Activated CD8-positive, alpha-beta T cell treated with anti-CD3 and anti-CD28 coated beads for 36 hours (primary cell): ENCODE measurements at regions not wholly inside any gene's neighbourhood (a gene's known extent, or its start where the extent isn't known, plus 50 kb on each side); places are given as distances from the start of the nearest gene placed in this dataset.

Source experiments
- ATAC-seq: fragments of 200-7000 bp; cut with Tn5 transposase; one replicate; pipeline ENCODE4 v1.10.0; 2021; ENCODE audit warnings: mild to moderate bottlenecking, moderate library complexity
- CTCF ChIA-PET: fragments of 350-600 bp; sonication (Branson Sonifier 250); formaldehyde crosslinking; loops from one replicate; lab custom pipeline; 2021; ENCODE audit warnings: antibody characterized with exemption; lab: Charles Lee
- POLR2A ChIA-PET: fragments of 350-600 bp; sonication (Branson Sonifier 250); formaldehyde crosslinking; loops from one replicate; lab custom pipeline; 2021; ENCODE audit warnings: antibody characterized with exemption; lab: Charles Lee
- DNase-seq: peaks from one replicate; pipeline ENCODE4 v3.0.0-alpha.2; 2020
- H3K27ac Mint-ChIP-seq: one replicate; pipeline ENCODE4 v1.8.0; 2021; ENCODE audit warnings: mild to moderate bottlenecking, mixed read lengths
- H3K27me3 Mint-ChIP-seq: one replicate; pipeline ENCODE4 v1.8.0; 2021; ENCODE audit warnings: mixed read lengths
- H3K36me3 Mint-ChIP-seq: one replicate; pipeline ENCODE4 v1.8.0; 2021; ENCODE audit warnings: low read depth, mixed read lengths
- H3K4me1 Mint-ChIP-seq: one replicate; pipeline ENCODE4 v1.8.0; 2021; ENCODE audit warnings: low read depth, mixed read lengths
- H3K4me3 Mint-ChIP-seq: one replicate; pipeline ENCODE4 v1.8.0; 2021; ENCODE audit warnings: mild to moderate bottlenecking, moderate library complexity, mixed read lengths
- H3K9me3 Mint-ChIP-seq: one replicate; pipeline ENCODE4 v1.8.0; 2021; ENCODE audit warnings: mixed read lengths
- intact Hi-C: fragments of 100-400 bp; cut with micrococcal nuclease; formaldehyde crosslinking; loops from one replicate; pipeline ENCODE4 v1.10.0; 2022
- TF ChIP-seq, protein P1 (sequence below): fragments of 200-600 bp; IDR thresholded peaks from one replicate; pipeline ENCODE4 v1.8.0; 2022; ENCODE audit warnings: antibody characterized with exemption, mild to moderate bottlenecking

- Mint-ChIP-seq H3K4me3 (no peak overlapping the region), H3K27ac (no peak overlapping the region), H3K36me3 (no peaks in the 10 kb centered on the region), H3K9me3 (no peaks in the 10 kb centered on the region), H3K27me3 (no peaks in the 10 kb centered on the region), H3K4me1 (no peaks in the 10 kb centered on the region)
- no peak for ATAC-seq
- ChIA-PET POLR2A (no interaction called here), CTCF (no interaction called here)
- TF ChIP-seq, protein P1, sequence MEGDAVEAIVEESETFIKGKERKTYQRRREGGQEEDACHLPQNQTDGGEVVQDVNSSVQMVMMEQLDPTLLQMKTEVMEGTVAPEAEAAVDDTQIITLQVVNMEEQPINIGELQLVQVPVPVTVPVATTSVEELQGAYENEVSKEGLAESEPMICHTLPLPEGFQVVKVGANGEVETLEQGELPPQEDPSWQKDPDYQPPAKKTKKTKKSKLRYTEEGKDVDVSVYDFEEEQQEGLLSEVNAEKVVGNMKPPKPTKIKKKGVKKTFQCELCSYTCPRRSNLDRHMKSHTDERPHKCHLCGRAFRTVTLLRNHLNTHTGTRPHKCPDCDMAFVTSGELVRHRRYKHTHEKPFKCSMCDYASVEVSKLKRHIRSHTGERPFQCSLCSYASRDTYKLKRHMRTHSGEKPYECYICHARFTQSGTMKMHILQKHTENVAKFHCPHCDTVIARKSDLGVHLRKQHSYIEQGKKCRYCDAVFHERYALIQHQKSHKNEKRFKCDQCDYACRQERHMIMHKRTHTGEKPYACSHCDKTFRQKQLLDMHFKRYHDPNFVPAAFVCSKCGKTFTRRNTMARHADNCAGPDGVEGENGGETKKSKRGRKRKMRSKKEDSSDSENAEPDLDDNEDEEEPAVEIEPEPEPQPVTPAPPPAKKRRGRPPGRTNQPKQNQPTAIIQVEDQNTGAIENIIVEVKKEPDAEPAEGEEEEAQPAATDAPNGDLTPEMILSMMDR = no peak
- intact Hi-C loops = no loop called here
- DNase-seq = no peak
Observed at GRCh38 chr18:22318745-22319407, 98.8 kb downstream of the CTAGE1 start.

GRCh38 chr18:22314420-22314819 lies 103.3 kb downstream of the CTAGE1 start:
- H3K36me3 Mint-ChIP-seq = no peaks in the 10 kb centered on the region
- CTCF ChIA-PET = interaction anchor here (2.2 kb wide), 1 partner anchor 18 kb away, joined by 5 read pairs; no protein-coding TSS in a partner anchor

GRCh38 chr18:22314001-22314400 lies 103.7 kb downstream of the CTAGE1 start:
- no peak for ATAC-seq
- Mint-ChIP-seq H3K9me3 (no peaks in the 10 kb centered on the region), H3K27me3 (no peaks in the 10 kb centered on the region), H3K4me1 (peaks cover 3% of the 10 kb centered on the region), H3K4me3 (no peak overlapping the region), H3K27ac (no peak overlapping the region), H3K36me3 (no peaks in the 10 kb centered on the region)
- ChIA-PET POLR2A (no interaction called here), CTCF (interaction anchor here (2.2 kb wide), 1 partner anchor 18 kb away, joined by 5 read pairs; no protein-coding TSS in a partner anchor)
- intact Hi-C loops = no loop called here
- DNase-seq = no peak
- TF ChIP-seq, protein P1 = no peak

More at GRCh38 chr18:22314420-22314819, 103.3 kb downstream of the CTAGE1 start:
- H3K27ac Mint-ChIP-seq = no peak overlapping the region
- H3K4me3 Mint-ChIP-seq = no peak overlapping the region
- TF ChIP-seq, protein P1 = no peak
- no peaks in the 10 kb centered on the region for H3K27me3 Mint-ChIP-seq
- intact Hi-C loops = no loop called here
- no peak for ATAC-seq
- H3K9me3 Mint-ChIP-seq = no peaks in the 10 kb centered on the region
- no peak for DNase-seq
- H3K4me1 Mint-ChIP-seq = peaks cover 3% of the 10 kb centered on the region
- POLR2A ChIA-PET = no interaction called here

DNA sequence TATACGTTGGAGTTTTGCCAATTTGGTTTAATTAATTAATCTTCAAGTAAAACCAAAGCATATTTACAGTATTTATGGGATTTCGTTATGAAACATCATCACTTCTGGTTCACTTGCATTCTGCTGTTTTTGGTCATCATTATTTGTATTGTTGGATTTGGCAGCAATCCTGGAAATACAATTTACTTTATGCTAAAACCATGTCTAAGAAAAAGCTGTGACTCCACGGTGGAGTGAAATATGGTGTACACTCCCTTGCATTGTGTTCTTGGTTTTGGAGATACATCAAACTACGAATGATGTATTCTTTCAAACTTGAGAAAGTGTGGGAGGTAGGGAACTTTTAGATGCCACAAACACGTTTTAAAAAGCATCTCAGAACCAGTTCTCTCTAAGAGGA lies 106.4 kb downstream of the CTAGE1 start:
- Mint-ChIP-seq H3K4me1 (peaks cover 3% of the 10 kb centered on the region), H3K9me3 (no peaks in the 10 kb centered on the region), H3K4me3 (no peak overlapping the region), H3K27ac (no peak overlapping the region), H3K36me3 (no peaks in the 10 kb centered on the region), H3K27me3 (no peaks in the 10 kb centered on the region)
- TF ChIP-seq, protein P1 = no peak
- DNase-seq (no peak), ATAC-seq (no peak)
- intact Hi-C loops = no loop called here
- ChIA-PET POLR2A (interaction anchor here (0.6 kb wide), 1 partner anchor 106 kb away, joined by 3 read pairs; no protein-coding TSS in a partner anchor), CTCF (no interaction called here)

DNA sequence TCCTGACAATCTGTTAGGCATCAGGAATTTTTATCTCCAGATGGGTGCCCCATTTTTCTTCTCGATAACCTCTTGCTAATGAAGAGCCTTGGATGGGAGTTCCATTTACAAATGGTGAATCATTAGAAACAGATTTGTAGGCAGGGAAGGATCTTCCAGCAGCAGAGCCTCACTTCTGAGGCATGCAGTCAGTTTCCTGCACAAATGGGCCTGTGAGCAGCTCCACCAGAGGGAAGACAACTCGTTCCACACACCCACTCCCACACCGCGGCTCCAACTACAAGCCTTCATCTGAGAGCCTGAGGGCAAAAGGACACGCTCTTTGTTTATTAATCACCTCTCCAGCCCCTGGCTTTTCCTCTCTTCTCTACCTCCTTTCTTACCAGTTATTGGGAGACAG lies 108.5 kb downstream of the CTAGE1 start:
- ChIA-PET CTCF (no interaction called here), POLR2A (interaction anchor here (1.2 kb wide), 1 partner anchor 18 kb away, joined by 3 read pairs; no protein-coding TSS in a partner anchor)
- intact Hi-C loops = no loop called here
- no peak overlapping the region for H3K4me3 Mint-ChIP-seq
- H3K9me3 Mint-ChIP-seq = no peaks in the 10 kb centered on the region
- H3K4me1 Mint-ChIP-seq = peaks cover 3% of the 10 kb centered on the region
- H3K27ac Mint-ChIP-seq = no peak overlapping the region
- TF ChIP-seq, protein P1 = no peak
- H3K36me3 Mint-ChIP-seq = no peaks in the 10 kb centered on the region
- DNase-seq = no peak
- H3K27me3 Mint-ChIP-seq = peaks cover 2% of the 10 kb centered on the region
- ATAC-seq = no peak
